IPS-20b (cell line): ENCODE measurements at regions not wholly inside any gene's neighbourhood (a gene's known extent, or its start where the extent isn't known, plus 50 kb on each side); places are given as distances from the start of the nearest gene placed in this dataset.

ENCODE experiments used
- H3K27ac ChIP-seq: one replicate; pipeline ENCODE4 v1.5.1; 2013; ENCODE audit warnings: low read length
- H3K27me3 ChIP-seq: 2 replicates; pipeline ENCODE4 v1.6.1; 2013; ENCODE audit warnings: mild to moderate bottlenecking, low read length, inconsistent platforms; ENCODE audit not compliant: insufficient read depth
- H3K36me3 ChIP-seq: 2 replicates; pipeline ENCODE4 v1.6.1; 2013; ENCODE audit warnings: low read depth, mild to moderate bottlenecking, inconsistent platforms, low read length, moderate library complexity; ENCODE audit not compliant: insufficient read depth
- H3K4me1 ChIP-seq: 2 replicates; pipeline ENCODE4 v1.6.1; 2013; ENCODE audit warnings: mild to moderate bottlenecking, control low read depth, inconsistent platforms, low read length, moderate library complexity; ENCODE audit not compliant: insufficient read depth
- H3K4me3 ChIP-seq: 2 replicates; pipeline ENCODE4 v1.5.1; 2013; ENCODE audit warnings: mild to moderate bottlenecking, low read length, inconsistent platforms
- H3K9ac ChIP-seq: 2 replicates; pipeline ENCODE4 v1.6.1; 2013; ENCODE audit warnings: low read depth, mild to moderate bottlenecking, inconsistent platforms, low read length, moderate library complexity
- H3K9me3 ChIP-seq: 2 replicates; pipeline ENCODE4 v1.6.1; 2013; ENCODE audit warnings: mild to moderate bottlenecking, low read depth, low read length, inconsistent platforms; ENCODE audit not compliant: insufficient read depth

GRCh38 chr5:28523416-28523815 lies 1485.0 kb upstream of the CDH9 start:
- no peaks in the 10 kb centered on the region for H3K27me3 ChIP-seq
- no peak overlapping the region for H3K27ac ChIP-seq
- 0 out of 2 replicates have a peak, but pooled peaks cover 2% of the 10 kb centered on the region for H3K4me1 ChIP-seq
- peaks cover 11% of the 10 kb centered on the region; the same call in 1 of the 2 replicates for H3K9me3 ChIP-seq
- no peak overlapping the region for H3K4me3 ChIP-seq
- H3K9ac ChIP-seq, result no peak overlapping the region
- no peaks in the 10 kb centered on the region for H3K36me3 ChIP-seq

GRCh38 chr5:28517691-28518090 lies 1479.3 kb upstream of the CDH9 start:
- Histone ChIP-seq H3K4me1 (no peaks in the 10 kb centered on the region; the same call in none of the 2 replicates), H3K9ac (no peak overlapping the region), H3K4me3 (no peak overlapping the region), H3K9me3 (peaks cover 11% of the 10 kb centered on the region; the same call in 1 of the 2 replicates), H3K27ac (no peak overlapping the region), H3K36me3 (no peaks in the 10 kb centered on the region), H3K27me3 (no peaks in the 10 kb centered on the region)

GRCh38 chr5:28516722-28517121 lies 1478.3 kb upstream of the CDH9 start:
- H3K27ac ChIP-seq, result no peak overlapping the region
- H3K9me3 ChIP-seq, result peaks cover 11% of the 10 kb centered on the region; the same call in 1 of the 2 replicates
- no peaks in the 10 kb centered on the region for H3K36me3 ChIP-seq
- H3K27me3 ChIP-seq, result no peaks in the 10 kb centered on the region
- H3K9ac ChIP-seq, result no peak overlapping the region
- H3K4me1 ChIP-seq, result no peaks in the 10 kb centered on the region; the same call in none of the 2 replicates
- H3K4me3 ChIP-seq, result no peak overlapping the region

GRCh38 chr5:28512648-28513047 lies 1474.3 kb upstream of the CDH9 start:
- no peaks in the 10 kb centered on the region for H3K27me3 ChIP-seq
- H3K9ac ChIP-seq, result no peak overlapping the region
- no peaks in the 10 kb centered on the region; the same call in none of the 2 replicates for H3K4me1 ChIP-seq
- H3K27ac ChIP-seq, result no peak overlapping the region
- H3K36me3 ChIP-seq, result no peaks in the 10 kb centered on the region
- H3K9me3 ChIP-seq, result no peaks in the 10 kb centered on the region
- no peak overlapping the region for H3K4me3 ChIP-seq

- Histone ChIP-seq H3K4me1 (no peaks in the 10 kb centered on the region), H3K9me3 (no peaks in the 10 kb centered on the region), H3K27me3 (no peaks in the 10 kb centered on the region), H3K9ac (no peak overlapping the region), H3K36me3 (no peaks in the 10 kb centered on the region), H3K4me3 (no peak overlapping the region), H3K27ac (no peak overlapping the region)
Measured at GRCh38 chr5:28505121-28505520, 1466.7 kb upstream of the CDH9 start.

GRCh38 chr5:28500511-28500910 lies 1462.1 kb upstream of the CDH9 start:
- Histone ChIP-seq H3K4me1 (peaks cover 8% of the 10 kb centered on the region; the same call in 1 of the 2 replicates), H3K27ac (no peak overlapping the region), H3K36me3 (no peaks in the 10 kb centered on the region), H3K9ac (no peak overlapping the region), H3K27me3 (no peaks in the 10 kb centered on the region), H3K9me3 (no peaks in the 10 kb centered on the region), H3K4me3 (no peak overlapping the region)

GRCh38 chr5:28499766-28500290 lies 1461.4 kb upstream of the CDH9 start:
- H3K27me3 ChIP-seq, result no peaks in the 10 kb centered on the region
- peaks cover 8% of the 10 kb centered on the region; the same call in 1 of the 2 replicates for H3K4me1 ChIP-seq
- H3K36me3 ChIP-seq, result no peaks in the 10 kb centered on the region
- H3K4me3 ChIP-seq, result no peak overlapping the region
- no peak overlapping the region for H3K9ac ChIP-seq
- no peak overlapping the region for H3K27ac ChIP-seq
- H3K9me3 ChIP-seq, result no peaks in the 10 kb centered on the region

GRCh38 chr5:28495876-28496275 lies 1457.5 kb upstream of the CDH9 start:
- Histone ChIP-seq H3K9ac (no peak overlapping the region), H3K27me3 (no peaks in the 10 kb centered on the region), H3K4me3 (no peak overlapping the region), H3K9me3 (no peaks in the 10 kb centered on the region), H3K27ac (no peak overlapping the region), H3K4me1 (peaks cover 8% of the 10 kb centered on the region; the same call in 1 of the 2 replicates), H3K36me3 (no peaks in the 10 kb centered on the region)

GRCh38 chr5:28493456-28493855 lies 1455.1 kb upstream of the CDH9 start:
- Histone ChIP-seq H3K27me3 (no peaks in the 10 kb centered on the region), H3K9me3 (no peaks in the 10 kb centered on the region), H3K27ac (no peak overlapping the region), H3K36me3 (no peaks in the 10 kb centered on the region), H3K9ac (no peak overlapping the region), H3K4me3 (no peak overlapping the region), H3K4me1 (peaks cover 8% of the 10 kb centered on the region; the same call in 1 of the 2 replicates)

- Histone ChIP-seq H3K36me3 (no peaks in the 10 kb centered on the region), H3K9me3 (no peaks in the 10 kb centered on the region), H3K27me3 (no peaks in the 10 kb centered on the region), H3K27ac (no peak overlapping the region), H3K9ac (no peak overlapping the region), H3K4me3 (no peak overlapping the region), H3K4me1 (peaks cover 5% of the 10 kb centered on the region)
Measured at GRCh38 chr5:28488752-28489151, 1450.4 kb upstream of the CDH9 start.

- Histone ChIP-seq H3K27ac (no peak overlapping the region), H3K36me3 (no peaks in the 10 kb centered on the region), H3K9ac (no peak overlapping the region), H3K27me3 (no peaks in the 10 kb centered on the region), H3K9me3 (no peaks in the 10 kb centered on the region), H3K4me3 (no peak overlapping the region), H3K4me1 (peaks cover 5% of the 10 kb centered on the region)
Measured at GRCh38 chr5:28483327-28484025, 1445.1 kb upstream of the CDH9 start.

- Histone ChIP-seq H3K36me3 (no peaks in the 10 kb centered on the region), H3K27me3 (no peaks in the 10 kb centered on the region), H3K9ac (no peak overlapping the region), H3K4me1 (no peaks in the 10 kb centered on the region), H3K9me3 (no peaks in the 10 kb centered on the region), H3K4me3 (no peak overlapping the region), H3K27ac (no peak overlapping the region)
Measured at GRCh38 chr5:28473531-28474107, 1435.2 kb upstream of the CDH9 start.
